GM23338 (cell line): ENCODE measurements at regions not wholly inside any gene's neighbourhood (a gene's known extent, or its start where the extent isn't known, plus 50 kb on each side); places are given as distances from the start of the nearest gene placed in this dataset.

ENCODE experiments used
- ATAC-seq: fragments of 200-7000 bp; cut with Tn5 transposase; 3 replicates; pipeline ENCODE4 v1.9.1; 2020
- DNase-seq: peaks from one replicate; pipeline ENCODE4 v3.0.0-alpha.2; 2015; ENCODE audit warnings: low spot score
- H2AFZ ChIP-seq: fragments of 200-600 bp; sonication (generic); 2 replicates; pipeline ENCODE4 v1.8.0; 2016; ENCODE audit warnings: antibody characterized with exemption, mild to moderate bottlenecking, moderate library complexity
- H3F3A ChIP-seq: fragments of 200-600 bp; sonication (generic); replicated peaks from 2 replicates; pipeline ENCODE4 v1.8.0; 2017; ENCODE audit warnings: antibody characterized with exemption, mixed run types, low read depth
- H3K27ac ChIP-seq: fragments of 200-600 bp; sonication (generic); 2 replicates; pipeline ENCODE4 v1.6.1; 2016; ENCODE audit warnings: low read depth
- H3K27me3 ChIP-seq: fragments of 200-600 bp; sonication (generic); 2 replicates; pipeline ENCODE4 v1.8.0; 2016; ENCODE audit warnings: mild to moderate bottlenecking, mixed run types, moderate library complexity; ENCODE audit not compliant: insufficient read depth
- H3K36me3 ChIP-seq: fragments of 200-600 bp; sonication (generic); 2 replicates; pipeline ENCODE4 v1.8.0; 2016; ENCODE audit warnings: mild to moderate bottlenecking; ENCODE audit not compliant: insufficient read depth
- H3K4me1 ChIP-seq: fragments of 200-600 bp; sonication (generic); 2 replicates; pipeline ENCODE4 v1.8.0; 2016; ENCODE audit warnings: mild to moderate bottlenecking, moderate library complexity; ENCODE audit not compliant: insufficient read depth
- H3K4me2 ChIP-seq: fragments of 200-600 bp; sonication (generic); 2 replicates; pipeline ENCODE4 v1.7.1; 2017; ENCODE audit warnings: mixed run types
- H3K4me3 ChIP-seq: fragments of 200-600 bp; sonication (generic); 2 replicates; pipeline ENCODE4 v1.6.1; 2016; ENCODE audit warnings: mixed run types
- H3K79me2 ChIP-seq: fragments of 200-600 bp; sonication (generic); replicated peaks from 2 replicates; pipeline ENCODE4 v1.8.0; 2017; ENCODE audit warnings: mild to moderate bottlenecking; ENCODE audit not compliant: insufficient read depth
- H3K9me2 ChIP-seq: fragments of 200-600 bp; sonication (generic); 2 replicates; pipeline ENCODE4 v1.8.0; 2017; ENCODE audit not compliant: insufficient read depth
- H4K20me1 ChIP-seq: fragments of 200-600 bp; sonication (generic); replicated peaks from 2 replicates; pipeline ENCODE4 v1.8.0; 2017; ENCODE audit warnings: mild to moderate bottlenecking; ENCODE audit not compliant: insufficient read depth
- H3K27ac Mint-ChIP-seq: 2 replicates; pipeline ENCODE4 v1.8.0; 2020; ENCODE audit warnings: inconsistent platforms, mild to moderate bottlenecking, moderate library complexity, mixed read lengths
- H3K27me3 Mint-ChIP-seq: 3 replicates; pipeline ENCODE4 v1.8.0; 2022; ENCODE audit warnings: low read depth, mild to moderate bottlenecking, moderate library complexity, mixed read lengths, inconsistent platforms; ENCODE audit not compliant: insufficient read depth, poor library complexity
- H3K36me3 Mint-ChIP-seq: 3 replicates; pipeline ENCODE4 v1.8.0; 2021; ENCODE audit warnings: low read depth, mild to moderate bottlenecking, inconsistent platforms, moderate library complexity, mixed read lengths
- H3K4me1 Mint-ChIP-seq: 3 replicates; pipeline ENCODE4 v1.8.0; 2020; ENCODE audit warnings: mild to moderate bottlenecking, inconsistent platforms, mixed read lengths
- H3K4me3 Mint-ChIP-seq: 3 replicates; pipeline ENCODE4 v1.8.0; 2021; ENCODE audit warnings: moderate library complexity, mild to moderate bottlenecking, inconsistent platforms, mixed read lengths
- H3K9me3 Mint-ChIP-seq: 3 replicates; pipeline ENCODE4 v1.8.0; 2020; ENCODE audit warnings: moderate library complexity, mild to moderate bottlenecking, inconsistent platforms, mixed read lengths
- CREB1 ChIP-seq: fragments of 250-450 bp; sonication (Bioruptor Pico); IDR thresholded peaks from 2 replicates; pipeline ENCODE4 v1.5.0; 2020; ENCODE audit warnings: low read depth, mild to moderate bottlenecking, moderate library complexity
- EZH2 ChIP-seq: fragments of 200-600 bp; sonication (generic); IDR thresholded peaks from one replicate; pipeline ENCODE4 v1.8.0; 2017; ENCODE audit warnings: antibody characterized with exemption, mild to moderate bottlenecking, low read depth; ENCODE audit not compliant: unreplicated experiment
- EZH2phosphoT487 ChIP-seq: fragments of 200-600 bp; sonication (generic); IDR thresholded peaks from one replicate; pipeline ENCODE4 v1.8.1; 2018; ENCODE audit warnings: antibody characterized with exemption; ENCODE audit not compliant: unreplicated experiment
- JUNB ChIP-seq: IDR thresholded peaks from one replicate; pipeline ENCODE4 v1.6.1; 2016; ENCODE audit warnings: antibody characterized with exemption; ENCODE audit not compliant: unreplicated experiment
- NANOG ChIP-seq: IDR thresholded peaks from 2 replicates; pipeline ENCODE4 v1.6.1; 2016; ENCODE audit warnings: antibody characterized with exemption, borderline replicate concordance
- POLR2AphosphoS5 ChIP-seq: IDR thresholded peaks from 2 replicates; pipeline ENCODE4 v1.6.1; 2016; ENCODE audit warnings: antibody characterized with exemption, low read depth
- STAT1 ChIP-seq: IDR thresholded peaks from one replicate; pipeline ENCODE4 v1.6.1; 2016; ENCODE audit warnings: antibody characterized with exemption; ENCODE audit not compliant: unreplicated experiment
- ZNF114 ChIP-seq: fragments of 250-450 bp; sonication (Bioruptor Pico); IDR thresholded peaks from 2 replicates; pipeline ENCODE4 v1.5.0; 2020; ENCODE audit warnings: mild to moderate bottlenecking, moderate library complexity
- ZNF331 ChIP-seq: fragments of 250-450 bp; sonication (Bioruptor Pico); IDR thresholded peaks from 2 replicates; pipeline ENCODE4 v1.5.0; 2020; ENCODE audit warnings: low read depth, mild to moderate bottlenecking, moderate library complexity
- TF ChIP-seq, protein P1 (sequence below): IDR thresholded peaks from 2 replicates; pipeline ENCODE4 v1.6.1; 2016; ENCODE audit warnings: antibody characterized with exemption
- TF ChIP-seq, protein P2 (sequence below): fragments of 250-450 bp; sonication (Bioruptor Pico); IDR thresholded peaks from 2 replicates; pipeline ENCODE4 v1.5.0; 2020; ENCODE audit warnings: mild to moderate bottlenecking, moderate library complexity
- TF ChIP-seq, protein P3 (sequence below), 2 experiments: fragments of 200-600 bp in 1 of 2; sonication (generic) in 1 of 2; conservative IDR thresholded peaks; 2 replicates each; pipeline versions ENCODE4 v1.5.1 to v1.6.1; 2016 to 2017; ENCODE audit warnings: antibody characterized with exemption in 2 of 2, low read depth in 2 of 2, mild to moderate bottlenecking in 2 of 2, moderate library complexity in 1 of 2
- TF ChIP-seq, protein P4 (sequence below): IDR thresholded peaks from one replicate; pipeline ENCODE4 v1.6.1; 2018; ENCODE audit warnings: antibody characterized with exemption; ENCODE audit not compliant: unreplicated experiment

DNA sequence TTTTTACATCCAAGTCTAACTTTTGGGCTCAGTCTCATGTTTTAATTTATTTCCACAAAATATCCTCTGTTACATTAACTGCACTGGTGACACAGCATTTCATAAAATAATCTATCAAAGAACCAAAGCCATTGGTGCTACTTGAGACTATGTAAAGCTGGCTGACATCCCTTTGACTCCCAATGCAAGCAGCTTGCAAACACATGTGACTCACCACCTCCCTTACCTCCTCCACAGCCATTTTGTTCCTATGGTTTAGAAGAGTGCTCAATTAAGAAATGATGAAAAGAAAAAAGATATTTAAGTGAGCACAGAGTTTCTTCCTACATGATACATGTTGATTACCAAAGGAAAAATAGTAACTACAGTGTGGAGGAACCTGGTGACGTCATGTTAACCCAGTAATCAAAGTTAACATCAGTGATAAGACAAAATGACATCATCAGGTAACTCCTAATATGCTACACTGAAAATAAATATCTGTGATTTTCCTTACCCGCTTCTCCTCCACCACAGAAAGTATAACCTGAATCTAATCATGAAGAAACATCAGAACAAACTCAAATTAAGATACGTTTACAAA lies 53.3 kb upstream of the LGSN start:
- no peaks in the 10 kb centered on the region for H3K27me3 ChIP-seq
- H3K4me2 ChIP-seq: no peak overlapping the region
- DNase-seq: no peak
- no peak overlapping the region for H2AFZ ChIP-seq
- H3K9me3 Mint-ChIP-seq: peaks cover 18% of the 10 kb centered on the region
- H3K27ac ChIP-seq: no peak overlapping the region
- no peaks in the 10 kb centered on the region for H3F3A ChIP-seq
- no peaks in the 10 kb centered on the region for H3K36me3 Mint-ChIP-seq
- H3K36me3 ChIP-seq: no peaks in the 10 kb centered on the region
- no peak overlapping the region for H3K4me3 Mint-ChIP-seq
- H3K4me1 ChIP-seq: no peaks in the 10 kb centered on the region
- no peaks in the 10 kb centered on the region for H3K79me2 ChIP-seq
- peaks cover 4% of the 10 kb centered on the region; the same call in 2 of the 3 replicates for H3K4me1 Mint-ChIP-seq
- no peaks in the 10 kb centered on the region for H4K20me1 ChIP-seq
- no peak for TF ChIP-seq EZH2
- no peak for TF ChIP-seq ZNF114
- no peak for TF ChIP-seq STAT1
- no peak for TF ChIP-seq POLR2AphosphoS5
- TF ChIP-seq, protein P1, sequence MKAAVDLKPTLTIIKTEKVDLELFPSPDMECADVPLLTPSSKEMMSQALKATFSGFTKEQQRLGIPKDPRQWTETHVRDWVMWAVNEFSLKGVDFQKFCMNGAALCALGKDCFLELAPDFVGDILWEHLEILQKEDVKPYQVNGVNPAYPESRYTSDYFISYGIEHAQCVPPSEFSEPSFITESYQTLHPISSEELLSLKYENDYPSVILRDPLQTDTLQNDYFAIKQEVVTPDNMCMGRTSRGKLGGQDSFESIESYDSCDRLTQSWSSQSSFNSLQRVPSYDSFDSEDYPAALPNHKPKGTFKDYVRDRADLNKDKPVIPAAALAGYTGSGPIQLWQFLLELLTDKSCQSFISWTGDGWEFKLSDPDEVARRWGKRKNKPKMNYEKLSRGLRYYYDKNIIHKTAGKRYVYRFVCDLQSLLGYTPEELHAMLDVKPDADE: no peak
- TF ChIP-seq, protein P2, sequence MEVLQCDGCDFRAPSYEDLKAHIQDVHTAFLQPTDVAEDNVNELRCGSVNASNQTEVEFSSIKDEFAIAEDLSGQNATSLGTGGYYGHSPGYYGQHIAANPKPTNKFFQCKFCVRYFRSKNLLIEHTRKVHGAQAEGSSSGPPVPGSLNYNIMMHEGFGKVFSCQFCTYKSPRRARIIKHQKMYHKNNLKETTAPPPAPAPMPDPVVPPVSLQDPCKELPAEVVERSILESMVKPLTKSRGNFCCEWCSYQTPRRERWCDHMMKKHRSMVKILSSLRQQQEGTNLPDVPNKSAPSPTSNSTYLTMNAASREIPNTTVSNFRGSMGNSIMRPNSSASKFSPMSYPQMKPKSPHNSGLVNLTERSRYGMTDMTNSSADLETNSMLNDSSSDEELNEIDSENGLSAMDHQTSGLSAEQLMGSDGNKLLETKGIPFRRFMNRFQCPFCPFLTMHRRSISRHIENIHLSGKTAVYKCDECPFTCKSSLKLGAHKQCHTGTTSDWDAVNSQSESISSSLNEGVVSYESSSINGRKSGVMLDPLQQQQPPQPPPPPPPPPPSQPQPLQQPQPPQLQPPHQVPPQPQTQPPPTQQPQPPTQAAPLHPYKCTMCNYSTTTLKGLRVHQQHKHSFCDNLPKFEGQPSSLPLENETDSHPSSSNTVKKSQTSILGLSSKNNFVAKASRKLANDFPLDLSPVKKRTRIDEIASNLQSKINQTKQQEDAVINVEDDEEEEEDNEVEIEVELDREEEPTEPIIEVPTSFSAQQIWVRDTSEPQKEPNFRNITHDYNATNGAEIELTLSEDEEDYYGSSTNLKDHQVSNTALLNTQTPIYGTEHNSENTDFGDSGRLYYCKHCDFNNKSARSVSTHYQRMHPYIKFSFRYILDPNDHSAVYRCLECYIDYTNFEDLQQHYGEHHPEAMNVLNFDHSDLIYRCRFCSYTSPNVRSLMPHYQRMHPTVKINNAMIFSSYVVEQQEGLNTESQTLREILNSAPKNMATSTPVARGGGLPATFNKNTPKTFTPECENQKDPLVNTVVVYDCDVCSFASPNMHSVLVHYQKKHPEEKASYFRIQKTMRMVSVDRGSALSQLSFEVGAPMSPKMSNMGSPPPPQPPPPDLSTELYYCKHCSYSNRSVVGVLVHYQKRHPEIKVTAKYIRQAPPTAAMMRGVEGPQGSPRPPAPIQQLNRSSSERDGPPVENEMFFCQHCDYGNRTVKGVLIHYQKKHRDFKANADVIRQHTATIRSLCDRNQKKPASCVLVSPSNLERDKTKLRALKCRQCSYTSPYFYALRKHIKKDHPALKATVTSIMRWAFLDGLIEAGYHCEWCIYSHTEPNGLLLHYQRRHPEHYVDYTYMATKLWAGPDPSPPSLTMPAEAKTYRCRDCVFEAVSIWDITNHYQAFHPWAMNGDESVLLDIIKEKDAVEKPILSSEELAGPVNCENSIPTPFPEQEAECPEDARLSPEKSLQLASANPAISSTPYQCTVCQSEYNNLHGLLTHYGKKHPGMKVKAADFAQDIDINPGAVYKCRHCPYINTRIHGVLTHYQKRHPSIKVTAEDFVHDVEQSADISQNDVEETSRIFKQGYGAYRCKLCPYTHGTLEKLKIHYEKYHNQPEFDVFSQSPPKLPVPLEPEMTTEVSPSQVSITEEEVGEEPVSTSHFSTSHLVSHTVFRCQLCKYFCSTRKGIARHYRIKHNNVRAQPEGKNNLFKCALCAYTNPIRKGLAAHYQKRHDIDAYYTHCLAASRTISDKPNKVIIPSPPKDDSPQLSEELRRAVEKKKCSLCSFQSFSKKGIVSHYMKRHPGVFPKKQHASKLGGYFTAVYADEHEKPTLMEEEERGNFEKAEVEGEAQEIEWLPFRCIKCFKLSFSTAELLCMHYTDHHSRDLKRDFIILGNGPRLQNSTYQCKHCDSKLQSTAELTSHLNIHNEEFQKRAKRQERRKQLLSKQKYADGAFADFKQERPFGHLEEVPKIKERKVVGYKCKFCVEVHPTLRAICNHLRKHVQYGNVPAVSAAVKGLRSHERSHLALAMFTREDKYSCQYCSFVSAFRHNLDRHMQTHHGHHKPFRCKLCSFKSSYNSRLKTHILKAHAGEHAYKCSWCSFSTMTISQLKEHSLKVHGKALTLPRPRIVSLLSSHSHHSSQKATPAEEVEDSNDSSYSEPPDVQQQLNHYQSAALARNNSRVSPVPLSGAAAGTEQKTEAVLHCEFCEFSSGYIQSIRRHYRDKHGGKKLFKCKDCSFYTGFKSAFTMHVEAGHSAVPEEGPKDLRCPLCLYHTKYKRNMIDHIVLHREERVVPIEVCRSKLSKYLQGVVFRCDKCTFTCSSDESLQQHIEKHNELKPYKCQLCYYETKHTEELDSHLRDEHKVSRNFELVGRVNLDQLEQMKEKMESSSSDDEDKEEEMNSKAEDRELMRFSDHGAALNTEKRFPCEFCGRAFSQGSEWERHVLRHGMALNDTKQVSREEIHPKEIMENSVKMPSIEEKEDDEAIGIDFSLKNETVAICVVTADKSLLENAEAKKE: no peak
- TF ChIP-seq, protein P3, sequence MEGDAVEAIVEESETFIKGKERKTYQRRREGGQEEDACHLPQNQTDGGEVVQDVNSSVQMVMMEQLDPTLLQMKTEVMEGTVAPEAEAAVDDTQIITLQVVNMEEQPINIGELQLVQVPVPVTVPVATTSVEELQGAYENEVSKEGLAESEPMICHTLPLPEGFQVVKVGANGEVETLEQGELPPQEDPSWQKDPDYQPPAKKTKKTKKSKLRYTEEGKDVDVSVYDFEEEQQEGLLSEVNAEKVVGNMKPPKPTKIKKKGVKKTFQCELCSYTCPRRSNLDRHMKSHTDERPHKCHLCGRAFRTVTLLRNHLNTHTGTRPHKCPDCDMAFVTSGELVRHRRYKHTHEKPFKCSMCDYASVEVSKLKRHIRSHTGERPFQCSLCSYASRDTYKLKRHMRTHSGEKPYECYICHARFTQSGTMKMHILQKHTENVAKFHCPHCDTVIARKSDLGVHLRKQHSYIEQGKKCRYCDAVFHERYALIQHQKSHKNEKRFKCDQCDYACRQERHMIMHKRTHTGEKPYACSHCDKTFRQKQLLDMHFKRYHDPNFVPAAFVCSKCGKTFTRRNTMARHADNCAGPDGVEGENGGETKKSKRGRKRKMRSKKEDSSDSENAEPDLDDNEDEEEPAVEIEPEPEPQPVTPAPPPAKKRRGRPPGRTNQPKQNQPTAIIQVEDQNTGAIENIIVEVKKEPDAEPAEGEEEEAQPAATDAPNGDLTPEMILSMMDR (conservative IDR thresholded peaks at IDR 0.05; ENCODE audit: low read depth in 2 of 2): no peak
- TF ChIP-seq, protein P4, sequence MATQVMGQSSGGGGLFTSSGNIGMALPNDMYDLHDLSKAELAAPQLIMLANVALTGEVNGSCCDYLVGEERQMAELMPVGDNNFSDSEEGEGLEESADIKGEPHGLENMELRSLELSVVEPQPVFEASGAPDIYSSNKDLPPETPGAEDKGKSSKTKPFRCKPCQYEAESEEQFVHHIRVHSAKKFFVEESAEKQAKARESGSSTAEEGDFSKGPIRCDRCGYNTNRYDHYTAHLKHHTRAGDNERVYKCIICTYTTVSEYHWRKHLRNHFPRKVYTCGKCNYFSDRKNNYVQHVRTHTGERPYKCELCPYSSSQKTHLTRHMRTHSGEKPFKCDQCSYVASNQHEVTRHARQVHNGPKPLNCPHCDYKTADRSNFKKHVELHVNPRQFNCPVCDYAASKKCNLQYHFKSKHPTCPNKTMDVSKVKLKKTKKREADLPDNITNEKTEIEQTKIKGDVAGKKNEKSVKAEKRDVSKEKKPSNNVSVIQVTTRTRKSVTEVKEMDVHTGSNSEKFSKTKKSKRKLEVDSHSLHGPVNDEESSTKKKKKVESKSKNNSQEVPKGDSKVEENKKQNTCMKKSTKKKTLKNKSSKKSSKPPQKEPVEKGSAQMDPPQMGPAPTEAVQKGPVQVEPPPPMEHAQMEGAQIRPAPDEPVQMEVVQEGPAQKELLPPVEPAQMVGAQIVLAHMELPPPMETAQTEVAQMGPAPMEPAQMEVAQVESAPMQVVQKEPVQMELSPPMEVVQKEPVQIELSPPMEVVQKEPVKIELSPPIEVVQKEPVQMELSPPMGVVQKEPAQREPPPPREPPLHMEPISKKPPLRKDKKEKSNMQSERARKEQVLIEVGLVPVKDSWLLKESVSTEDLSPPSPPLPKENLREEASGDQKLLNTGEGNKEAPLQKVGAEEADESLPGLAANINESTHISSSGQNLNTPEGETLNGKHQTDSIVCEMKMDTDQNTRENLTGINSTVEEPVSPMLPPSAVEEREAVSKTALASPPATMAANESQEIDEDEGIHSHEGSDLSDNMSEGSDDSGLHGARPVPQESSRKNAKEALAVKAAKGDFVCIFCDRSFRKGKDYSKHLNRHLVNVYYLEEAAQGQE: no peak
- TF ChIP-seq EZH2phosphoT487: no peak
- TF ChIP-seq NANOG: no peak
- TF ChIP-seq ZNF331 (CRISPR knock-in tag): no peak
- no peak for TF ChIP-seq JUNB
- TF ChIP-seq CREB1 (CRISPR knock-in tag): no peak
- H3K27me3 Mint-ChIP-seq: peaks cover 1% of the 10 kb centered on the region
- H3K9me2 ChIP-seq: no peaks in the 10 kb centered on the region
- H3K4me3 ChIP-seq: no peak overlapping the region
- no peak overlapping the region for H3K27ac Mint-ChIP-seq
- no peak for ATAC-seq
